ENCODE measurements at regions not wholly inside any gene's neighbourhood (a gene's known extent, or its start where the extent isn't known, plus 50 kb on each side); places are given as distances from the start of the nearest gene placed in this dataset.

GRCh38 chr20:58109918-58110635, 118.4 kb downstream of the ANKRD60 start:
- no peak overlapping the region for H3K4me3 ChIP-seq (ENCODE audit: low read depth in 1 of 3, low read length in 3 of 3)
- no peak overlapping the region for H3K27ac ChIP-seq (ENCODE audit: low read depth in 1 of 3, low read length in 2 of 3)
- H3K27me3 ChIP-seq (ENCODE audit: control insufficient read depth in 3 of 3, insufficient read depth in 3 of 3, low read length in 3 of 3): peaks cover 0 to 3% (median 0%) of the 10 kb centered on the region in 3 donors
- FAIRE-seq: no peak
- H3K36me3 ChIP-seq (ENCODE audit: control insufficient read depth in 3 of 3, insufficient read depth in 2 of 3, low read depth in 1 of 3, low read length in 3 of 3): no peaks in the 10 kb centered on the region
- peaks cover 0 to 5% of the 10 kb centered on the region in 2 donors for H3K9me3 ChIP-seq (ENCODE audit: control insufficient read depth in 2 of 2, insufficient read depth in 1 of 2, low read depth in 1 of 2, low read length in 1 of 2)
- no peaks in the 10 kb centered on the region for H3K4me1 ChIP-seq (ENCODE audit: control insufficient read depth in 3 of 3, insufficient read depth in 2 of 3, low read depth in 1 of 3, low read length in 2 of 3)
- WGBS, 3 donors: 77 to 90% (median 81%) methylated on average over 3 of the region's 3 CpGs
- no peak for DNase-seq

- Histone ChIP-seq H3K27ac (ENCODE audit: low read depth in 1 of 3, low read length in 2 of 3) (no peak overlapping the region), H3K4me1 (ENCODE audit: control insufficient read depth in 3 of 3, insufficient read depth in 2 of 3, low read depth in 1 of 3, low read length in 2 of 3) (no peaks in the 10 kb centered on the region), H3K4me3 (ENCODE audit: low read depth in 1 of 3, low read length in 3 of 3) (no peak overlapping the region), H3K36me3 (ENCODE audit: control insufficient read depth in 3 of 3, insufficient read depth in 2 of 3, low read depth in 1 of 3, low read length in 3 of 3) (no peaks in the 10 kb centered on the region), H3K9me3 (ENCODE audit: control insufficient read depth in 2 of 2, insufficient read depth in 1 of 2, low read depth in 1 of 2, low read length in 1 of 2) (peaks cover 0 to 5% of the 10 kb centered on the region in 2 donors), H3K27me3 (ENCODE audit: control insufficient read depth in 3 of 3, insufficient read depth in 3 of 3, low read length in 3 of 3) (peaks cover 0 to 3% (median 0%) of the 10 kb centered on the region in 3 donors)
- no peak for FAIRE-seq
- DNase-seq: peak in 1 of 2 donors; percentile 22
- 43 to 64% (median 52%) methylated on average over 4 of the region's 4 CpGs for WGBS, 3 donors
Measured at GRCh38 chr20:58109126-58109880, 119.2 kb downstream of the ANKRD60 start.

- no peak for DNase-seq
Measured at GRCh38 chr20:58107533-58107932, 120.9 kb downstream of the ANKRD60 start.

GRCh38 chr20:58106143-58106750, 122.2 kb downstream of the ANKRD60 start:
- no peaks in the 10 kb centered on the region for H3K4me1 ChIP-seq (ENCODE audit: control insufficient read depth in 3 of 3, insufficient read depth in 2 of 3, low read depth in 1 of 3, low read length in 2 of 3)
- FAIRE-seq: no peak

More at GRCh38 chr20:58107533-58107932, 120.9 kb downstream of the ANKRD60 start:
- no peaks in the 10 kb centered on the region for H3K27me3 ChIP-seq (ENCODE audit: control insufficient read depth in 3 of 3, insufficient read depth in 3 of 3, low read length in 3 of 3)
- no peak overlapping the region for H3K27ac ChIP-seq (ENCODE audit: low read depth in 1 of 3, low read length in 2 of 3)
- 43 to 78% (median 68%) methylated on average over 1 of the region's 1 CpG for WGBS, 3 donors
- H3K36me3 ChIP-seq (ENCODE audit: control insufficient read depth in 3 of 3, insufficient read depth in 2 of 3, low read depth in 1 of 3, low read length in 3 of 3): no peaks in the 10 kb centered on the region
- no peaks in the 10 kb centered on the region for H3K4me1 ChIP-seq (ENCODE audit: control insufficient read depth in 3 of 3, insufficient read depth in 2 of 3, low read depth in 1 of 3, low read length in 2 of 3)
- FAIRE-seq: no peak
- H3K9me3 ChIP-seq (ENCODE audit: control insufficient read depth in 2 of 2, insufficient read depth in 1 of 2, low read depth in 1 of 2, low read length in 1 of 2): peaks cover 0 to 5% of the 10 kb centered on the region in 2 donors
- H3K4me3 ChIP-seq (ENCODE audit: low read depth in 1 of 3, low read length in 3 of 3): no peak overlapping the region

GRCh38 chr20:58103961-58104360, 124.5 kb downstream of the ANKRD60 start:
- DNase-seq (no peak), FAIRE-seq (no peak)
- Histone ChIP-seq H3K27me3 (ENCODE audit: control insufficient read depth in 3 of 3, insufficient read depth in 3 of 3, low read length in 3 of 3) (no peaks in the 10 kb centered on the region), H3K9me3 (ENCODE audit: control insufficient read depth in 2 of 2, insufficient read depth in 1 of 2, low read depth in 1 of 2, low read length in 1 of 2) (no peaks in the 10 kb centered on the region), H3K36me3 (ENCODE audit: control insufficient read depth in 3 of 3, insufficient read depth in 2 of 3, low read depth in 1 of 3, low read length in 3 of 3) (no peaks in the 10 kb centered on the region), H3K4me3 (ENCODE audit: low read depth in 1 of 3, low read length in 3 of 3) (no peak overlapping the region), H3K27ac (ENCODE audit: low read depth in 1 of 3, low read length in 2 of 3) (no peak overlapping the region), H3K4me1 (ENCODE audit: control insufficient read depth in 3 of 3, insufficient read depth in 2 of 3, low read depth in 1 of 3, low read length in 2 of 3) (no peaks in the 10 kb centered on the region)
- WGBS, 3 donors: 80 to 91% (median 82%) methylated on average over 8 of the region's 8 CpGs

More at GRCh38 chr20:58106143-58106750, 122.2 kb downstream of the ANKRD60 start:
- Histone ChIP-seq H3K27me3 (ENCODE audit: control insufficient read depth in 3 of 3, insufficient read depth in 3 of 3, low read length in 3 of 3) (no peaks in the 10 kb centered on the region), H3K27ac (ENCODE audit: low read depth in 1 of 3, low read length in 2 of 3) (no peak overlapping the region), H3K4me3 (ENCODE audit: low read depth in 1 of 3, low read length in 3 of 3) (no peak overlapping the region), H3K9me3 (ENCODE audit: control insufficient read depth in 2 of 2, insufficient read depth in 1 of 2, low read depth in 1 of 2, low read length in 1 of 2) (peaks cover 0 to 5% of the 10 kb centered on the region in 2 donors), H3K36me3 (ENCODE audit: control insufficient read depth in 3 of 3, insufficient read depth in 2 of 3, low read depth in 1 of 3, low read length in 3 of 3) (no peaks in the 10 kb centered on the region)
- 80 to 86% (median 84%) methylated on average over 8 to 9 of the region's 9 CpGs for WGBS, 3 donors
- DNase-seq: no peak

GRCh38 chr20:58103517-58103904, 124.9 kb downstream of the ANKRD60 start:
- no peaks in the 10 kb centered on the region for H3K9me3 ChIP-seq (ENCODE audit: control insufficient read depth in 2 of 2, insufficient read depth in 1 of 2, low read depth in 1 of 2, low read length in 1 of 2)
- no peaks in the 10 kb centered on the region for H3K36me3 ChIP-seq (ENCODE audit: control insufficient read depth in 3 of 3, insufficient read depth in 2 of 3, low read depth in 1 of 3, low read length in 3 of 3)
- FAIRE-seq (no peak), DNase-seq (no peak)
- no peak overlapping the region for H3K4me3 ChIP-seq (ENCODE audit: low read depth in 1 of 3, low read length in 3 of 3)
- no peaks in the 10 kb centered on the region for H3K4me1 ChIP-seq (ENCODE audit: control insufficient read depth in 3 of 3, insufficient read depth in 2 of 3, low read depth in 1 of 3, low read length in 2 of 3)
- 74 to 89% (median 80%) methylated on average over 6 of the region's 6 CpGs for WGBS, 3 donors
- peaks cover 0 to 1% (median 0%) of the 10 kb centered on the region in 3 donors for H3K27me3 ChIP-seq (ENCODE audit: control insufficient read depth in 3 of 3, insufficient read depth in 3 of 3, low read length in 3 of 3)
- H3K27ac ChIP-seq (ENCODE audit: low read depth in 1 of 3, low read length in 2 of 3): no peak overlapping the region

- DNase-seq: no peak
- no peak for FAIRE-seq
- Histone ChIP-seq H3K9me3 (ENCODE audit: control insufficient read depth in 2 of 2, insufficient read depth in 1 of 2, low read depth in 1 of 2, low read length in 1 of 2) (no peaks in the 10 kb centered on the region), H3K36me3 (ENCODE audit: control insufficient read depth in 3 of 3, insufficient read depth in 2 of 3, low read depth in 1 of 3, low read length in 3 of 3) (no peaks in the 10 kb centered on the region), H3K4me1 (ENCODE audit: control insufficient read depth in 3 of 3, insufficient read depth in 2 of 3, low read depth in 1 of 3, low read length in 2 of 3) (no peaks in the 10 kb centered on the region), H3K4me3 (ENCODE audit: low read depth in 1 of 3, low read length in 3 of 3) (no peak overlapping the region), H3K27me3 (ENCODE audit: control insufficient read depth in 3 of 3, insufficient read depth in 3 of 3, low read length in 3 of 3) (peaks cover 0 to 3% (median 0%) of the 10 kb centered on the region in 3 donors), H3K27ac (ENCODE audit: low read depth in 1 of 3, low read length in 2 of 3) (no peak overlapping the region)
- WGBS, 3 donors: 21 to 59% (median 40%) methylated on average over 7 of the region's 7 CpGs
Measured at GRCh38 chr20:58102744-58103516, 125.5 kb downstream of the ANKRD60 start.

- Histone ChIP-seq H3K27me3 (ENCODE audit: control insufficient read depth in 3 of 3, insufficient read depth in 3 of 3, low read length in 3 of 3) (peaks cover 0 to 3% (median 0%) of the 10 kb centered on the region in 3 donors), H3K4me3 (ENCODE audit: low read depth in 1 of 3, low read length in 3 of 3) (no peak overlapping the region), H3K27ac (ENCODE audit: low read depth in 1 of 3, low read length in 2 of 3) (no peak overlapping the region), H3K36me3 (ENCODE audit: control insufficient read depth in 3 of 3, insufficient read depth in 2 of 3, low read depth in 1 of 3, low read length in 3 of 3) (no peaks in the 10 kb centered on the region), H3K4me1 (ENCODE audit: control insufficient read depth in 3 of 3, insufficient read depth in 2 of 3, low read depth in 1 of 3, low read length in 2 of 3) (no peaks in the 10 kb centered on the region), H3K9me3 (ENCODE audit: control insufficient read depth in 2 of 2, insufficient read depth in 1 of 2, low read depth in 1 of 2, low read length in 1 of 2) (no peaks in the 10 kb centered on the region)
- FAIRE-seq: no peak
- WGBS, 3 donors: 57 to 82% (median 69%) methylated on average over 4 of the region's 4 CpGs
- no peak for DNase-seq
Measured at GRCh38 chr20:58102261-58102660, 126.2 kb downstream of the ANKRD60 start.

Measured in small intestine (tissue), 7 donors.